22Rv1 (cell line): ENCODE measurements at regions not wholly inside any gene's neighbourhood (a gene's known extent, or its start where the extent isn't known, plus 50 kb on each side); places are given as distances from the start of the nearest gene placed in this dataset.

Experiments
- H3K27ac ChIP-seq: fragments of 450-650 bp; 2 replicates; pipeline ENCODE4 v1.5.1; 2017
- CTCF ChIP-seq: fragments of 450-650 bp; IDR thresholded peaks from 2 replicates; pipeline ENCODE4 v1.5.1; 2017; ENCODE audit warnings: mild to moderate bottlenecking
- ZFX ChIP-seq: fragments of 450-650 bp; IDR thresholded peaks from 2 replicates; pipeline ENCODE4 v1.6.1; 2017; ENCODE audit warnings: antibody characterized with exemption, borderline replicate concordance

GRCh38 chr7:145582742-145583303, 533.8 kb upstream of the CNTNAP2 start:
- TF ChIP-seq ZFX = no peak
- H3K27ac ChIP-seq = no peak overlapping the region

GRCh38 chr7:145557805-145558204, 558.8 kb upstream of the CNTNAP2 start:
- no peak overlapping the region for H3K27ac ChIP-seq
- no peak for TF ChIP-seq CTCF
- no peak for TF ChIP-seq ZFX

- TF ChIP-seq CTCF = no peak
- no peak for TF ChIP-seq ZFX
- no peak overlapping the region for H3K27ac ChIP-seq
These were observed 573.4 kb upstream of the CNTNAP2 start for GRCh38 chr7:145543242-145543641.

- no peak for TF ChIP-seq ZFX
- no peak for TF ChIP-seq CTCF
- no peak overlapping the region for H3K27ac ChIP-seq
These were observed 576.7 kb upstream of the CNTNAP2 start for GRCh38 chr7:145539910-145540309.

- no peak for TF ChIP-seq ZFX
- TF ChIP-seq CTCF = no peak
These were observed 582.3 kb upstream of the CNTNAP2 start for GRCh38 chr7:145534301-145534700.

GRCh38 chr7:145520284-145520683, 596.3 kb upstream of the CNTNAP2 start:
- no peak overlapping the region for H3K27ac ChIP-seq
- no peak for TF ChIP-seq ZFX
- no peak for TF ChIP-seq CTCF

More at GRCh38 chr7:145534301-145534700, 582.3 kb upstream of the CNTNAP2 start:
- no peak overlapping the region for H3K27ac ChIP-seq

GRCh38 chr7:145511004-145511403, 605.6 kb upstream of the CNTNAP2 start:
- no peak for TF ChIP-seq CTCF
- no peak for TF ChIP-seq ZFX
- no peak overlapping the region for H3K27ac ChIP-seq

GRCh38 chr7:145497911-145498525, 618.6 kb upstream of the CNTNAP2 start:
- H3K27ac ChIP-seq = no peak overlapping the region
- TF ChIP-seq ZFX = no peak
- TF ChIP-seq CTCF = no peak
